COR-L47 (cell line): ENCODE measurements at regions not wholly inside any gene's neighbourhood (a gene's known extent, or its start where the extent isn't known, plus 50 kb on each side); places are given as distances from the start of the nearest gene placed in this dataset.
A peak's percentile ranks its signal among the peaks of the same experiment; 100 is the strongest.
"Not testable (repeated sequence)": the region's sequence is repeated elsewhere in the genome, so short reads cannot be mapped to it uniquely, and the experiment has no call there.

Experiments used
- DNase-seq: peaks from one replicate; lab custom pipeline; 2025; lab: John Stamatoyannopoulos, UW

DNA sequence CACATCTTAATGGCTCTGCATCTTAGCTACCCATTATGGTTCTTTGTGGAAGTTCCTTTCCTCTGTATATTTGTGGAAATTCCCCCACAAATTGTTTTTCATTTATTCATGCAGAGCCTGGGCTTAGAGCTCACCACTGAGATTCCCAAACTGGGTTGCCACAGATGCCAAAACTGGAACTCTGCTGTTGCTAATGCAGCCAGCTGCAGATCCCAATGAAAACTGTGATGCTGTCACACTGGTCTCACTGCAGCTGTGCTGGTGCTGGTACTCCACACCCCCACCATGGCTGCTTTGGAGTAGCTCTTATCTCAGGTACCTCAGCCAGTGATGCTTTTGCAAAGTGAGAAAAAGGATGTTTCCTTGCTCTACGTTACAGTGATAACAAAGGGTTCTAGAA is 87.7 kb downstream of the DCK start:
- no peak for DNase-seq

DNA sequence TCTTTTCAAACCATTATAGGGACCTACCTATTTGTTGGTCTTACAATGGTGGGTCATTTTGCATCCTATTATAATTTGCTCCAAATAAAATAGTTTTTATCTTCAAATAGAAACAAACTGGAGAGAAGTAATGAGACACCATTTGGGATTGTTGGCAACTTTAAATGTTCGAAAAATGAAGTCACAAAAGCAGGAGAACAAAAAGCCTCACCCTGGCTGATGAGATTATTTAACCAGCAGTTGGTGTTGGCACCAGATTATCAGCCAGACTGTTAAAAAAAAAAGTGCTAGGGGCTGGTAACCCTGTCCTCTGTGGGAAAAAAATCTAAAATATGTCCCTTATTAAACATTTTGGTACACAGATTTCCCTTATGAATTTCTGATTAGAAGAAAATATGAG is 100.3 kb downstream of the DCK start:
- no peak for DNase-seq

DNA sequence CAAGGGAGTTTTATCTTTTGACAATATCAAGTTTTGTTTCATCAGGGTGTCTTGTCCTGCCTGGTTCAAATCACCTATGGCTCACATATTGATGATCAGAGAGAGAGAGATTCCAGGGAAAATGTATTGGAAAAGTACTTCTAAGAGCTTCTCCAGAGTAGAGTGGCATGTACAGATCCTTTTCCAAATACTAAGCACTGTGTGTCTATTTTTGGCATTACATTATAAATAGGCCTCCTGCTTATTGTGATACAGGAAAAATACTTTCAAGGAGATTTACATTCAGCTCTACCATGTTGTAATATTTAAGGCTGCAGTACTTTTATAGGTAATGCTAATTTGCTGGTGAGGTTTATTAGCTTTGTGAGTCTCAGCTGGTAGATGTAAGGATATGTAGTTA is 100.8 kb downstream of the DCK start:
- no peak for DNase-seq

DNA sequence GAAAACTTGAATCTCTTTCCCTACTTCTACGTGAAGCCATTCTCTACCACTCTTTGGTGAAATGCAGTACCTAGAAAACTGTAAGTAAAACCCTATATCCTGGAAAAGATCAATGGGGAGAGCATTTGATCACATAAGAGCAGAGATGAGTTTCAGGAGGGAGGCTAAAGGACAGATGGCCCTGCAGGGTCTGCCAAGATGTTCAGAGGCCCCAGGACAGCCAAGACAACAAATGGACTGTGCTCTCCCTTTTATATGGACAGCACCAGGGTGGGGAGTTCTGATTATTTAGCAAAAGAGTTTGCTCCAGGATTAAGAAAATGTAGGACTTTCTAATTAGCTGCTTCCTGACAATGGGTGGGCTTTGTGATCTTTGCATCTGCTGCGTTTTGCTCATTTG is 101.7 kb downstream of the DCK start:
- no peak for DNase-seq

DNA sequence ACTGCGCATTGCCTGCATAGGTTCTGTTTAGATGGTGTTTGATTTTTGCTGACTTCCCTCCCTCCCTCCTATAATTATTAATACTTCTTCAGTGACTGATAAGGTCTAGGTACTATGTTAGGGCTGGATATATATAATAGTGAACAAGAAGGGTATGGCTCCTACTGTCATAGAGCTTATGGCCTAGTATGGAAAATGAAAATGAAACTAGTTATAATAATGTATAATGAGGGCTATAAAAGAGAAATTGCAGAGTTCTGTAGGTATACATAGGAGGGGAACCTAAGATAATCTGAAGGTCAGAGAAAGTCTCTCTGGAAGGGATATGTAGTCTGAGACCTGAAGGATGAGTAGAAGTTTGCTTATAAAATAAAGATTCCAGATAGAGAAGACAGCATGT is 102.1 kb downstream of the DCK start:
- DNase-seq: no peak

DNA sequence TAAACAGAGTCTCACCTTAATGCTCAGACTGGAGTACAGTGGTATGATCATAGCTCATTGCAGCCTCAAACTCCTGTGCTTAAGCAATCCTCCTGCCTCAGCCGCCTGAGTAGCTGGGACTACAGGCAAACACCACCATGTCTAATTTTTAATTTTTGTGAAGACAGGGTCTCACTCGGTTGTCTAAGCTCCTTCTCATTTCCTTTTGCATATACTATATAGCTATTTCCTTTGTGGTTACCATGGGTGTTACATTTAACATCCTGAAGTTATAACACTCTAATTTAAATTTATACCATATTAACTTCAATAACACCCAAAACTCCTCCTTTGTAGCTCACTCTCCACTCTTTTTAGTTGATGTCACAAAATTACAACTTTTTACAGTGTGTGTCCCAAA is 114.3 kb downstream of the DCK start:
- no peak for DNase-seq

DNA sequence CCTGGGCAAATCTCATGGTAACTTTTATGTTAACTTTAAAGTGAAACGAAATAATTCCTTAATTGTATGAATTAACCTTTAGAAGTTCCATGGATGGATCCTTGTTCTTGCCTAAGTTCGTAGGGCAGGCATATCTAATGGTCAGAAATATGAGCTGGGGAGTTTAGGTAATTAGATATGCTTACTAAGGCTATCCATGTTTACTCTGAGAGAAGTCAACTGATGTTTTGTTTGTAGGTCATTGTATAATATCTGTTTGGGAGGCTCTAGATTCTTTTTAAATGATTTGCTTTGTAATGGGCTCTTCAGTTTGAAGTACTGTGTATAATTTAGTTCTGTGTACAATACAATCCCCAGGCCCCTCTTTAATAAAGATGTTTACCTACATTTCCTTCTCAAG is 117.0 kb downstream of the DCK start:
- DNase-seq: no peak

DNA sequence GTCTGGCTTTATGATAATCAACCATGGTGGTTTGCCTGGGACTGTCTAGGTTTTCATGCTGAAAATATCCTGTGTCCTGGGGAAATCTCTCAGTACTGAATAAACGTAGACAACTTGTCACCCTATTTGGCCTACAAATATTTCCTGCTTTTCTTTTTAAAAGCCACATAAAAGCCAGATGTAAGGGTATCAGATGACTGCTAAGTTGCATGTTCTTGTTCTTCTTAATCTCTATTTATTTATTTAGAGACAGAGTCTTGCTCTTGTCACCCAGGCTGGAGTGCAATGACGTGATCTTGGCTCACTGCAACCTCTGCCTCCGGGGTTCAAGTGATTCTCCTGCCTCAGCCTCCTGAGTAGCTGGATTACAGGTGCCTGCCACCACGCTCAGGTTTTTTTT is 117.7 kb downstream of the DCK start:
- not testable (repeated sequence) for DNase-seq

DNA sequence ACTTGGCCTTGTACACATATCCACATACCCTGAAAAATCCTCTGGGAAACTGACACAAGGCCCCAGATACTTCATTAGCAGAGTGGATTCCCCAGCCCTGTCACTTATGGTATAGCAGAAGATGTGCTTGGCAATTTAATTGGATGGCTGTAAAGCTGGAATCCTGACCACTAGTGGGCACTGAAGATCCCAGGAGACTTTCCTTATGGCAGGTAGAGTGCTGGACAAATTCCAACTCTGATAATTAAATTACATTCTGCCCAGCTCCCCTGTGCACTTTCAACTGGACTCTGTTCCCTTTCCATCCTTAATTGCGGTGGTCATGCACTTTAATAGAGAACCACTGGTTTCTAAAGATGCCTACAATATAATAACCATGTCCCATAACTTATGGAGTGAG is 119.8 kb downstream of the DCK start:
- DNase-seq: peak; percentile 17

DNA sequence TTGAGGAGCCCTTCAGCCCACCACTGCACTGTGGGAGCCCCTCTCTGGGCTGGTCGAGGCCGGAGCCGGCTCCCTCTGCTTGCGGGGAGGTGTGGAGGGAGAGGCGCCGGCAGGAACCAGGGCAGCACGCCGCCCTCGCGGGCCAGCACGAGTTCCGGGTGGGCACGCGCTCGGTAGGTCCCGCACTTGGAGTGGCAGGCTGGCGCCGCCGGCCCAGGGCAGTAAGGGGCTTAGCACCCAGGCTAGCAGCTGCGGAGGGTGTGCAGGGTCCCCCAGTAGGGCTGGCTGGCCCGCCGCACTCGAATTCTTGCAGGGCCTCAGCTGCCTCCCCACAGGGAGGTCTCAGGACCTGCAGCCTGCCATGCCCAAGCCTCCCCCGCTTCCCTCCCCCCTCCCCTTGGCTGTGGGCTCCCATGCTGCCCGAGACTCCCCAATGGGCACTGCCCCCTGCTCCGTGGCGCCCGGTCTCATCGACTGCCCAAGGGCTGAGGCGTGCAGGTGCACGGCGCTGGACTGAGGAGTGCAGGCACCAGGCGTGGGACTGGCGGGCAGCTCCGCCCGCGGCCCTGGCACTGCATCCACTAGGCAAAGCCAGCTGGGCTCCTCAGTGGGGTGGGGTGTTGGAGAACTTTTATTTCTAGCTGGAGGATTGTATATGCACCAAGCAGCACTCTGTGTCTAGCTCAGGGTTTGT is 127.5 kb downstream of the DCK start:
- DNase-seq: no peak

DNA sequence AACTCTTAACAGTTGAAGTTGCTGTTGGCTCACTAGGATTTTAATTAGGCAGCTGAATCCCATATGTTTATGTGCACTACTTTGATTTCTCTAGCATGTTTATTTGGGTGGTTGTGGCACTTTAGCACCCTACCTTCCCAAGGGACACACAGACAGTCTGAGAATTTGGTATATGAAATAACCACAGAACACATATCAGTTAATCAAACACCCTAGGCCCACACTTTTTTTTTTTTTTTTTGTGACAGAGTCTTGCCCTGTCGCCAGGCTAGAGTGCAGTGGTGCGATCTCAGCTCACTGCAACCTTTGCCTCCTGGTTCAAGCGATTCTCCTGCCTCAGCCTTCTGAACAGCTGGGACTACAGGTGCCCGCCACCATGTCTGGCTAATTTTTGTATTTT is 130.5 kb downstream of the DCK start:
- DNase-seq: no peak

DNA sequence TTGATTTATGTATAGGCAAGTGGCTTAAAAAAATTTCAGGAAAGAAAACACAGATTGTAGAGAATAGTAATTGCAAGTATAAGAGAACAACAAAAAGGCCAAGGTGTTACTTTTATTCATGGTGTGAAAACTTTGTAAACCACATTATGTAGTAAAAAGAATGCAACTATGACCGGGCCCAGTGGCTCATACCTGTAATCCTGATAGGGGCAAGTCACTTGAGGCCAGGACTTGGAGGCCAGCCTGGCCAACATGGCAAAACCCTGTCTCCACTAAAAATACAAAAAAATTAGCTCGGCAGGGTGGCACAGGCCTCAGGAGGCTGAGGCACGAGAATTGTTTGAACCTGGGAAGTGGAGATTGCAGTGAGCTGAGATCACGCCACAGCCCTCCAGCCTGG is 131.7 kb downstream of the DCK start:
- DNase-seq: no peak

DNA sequence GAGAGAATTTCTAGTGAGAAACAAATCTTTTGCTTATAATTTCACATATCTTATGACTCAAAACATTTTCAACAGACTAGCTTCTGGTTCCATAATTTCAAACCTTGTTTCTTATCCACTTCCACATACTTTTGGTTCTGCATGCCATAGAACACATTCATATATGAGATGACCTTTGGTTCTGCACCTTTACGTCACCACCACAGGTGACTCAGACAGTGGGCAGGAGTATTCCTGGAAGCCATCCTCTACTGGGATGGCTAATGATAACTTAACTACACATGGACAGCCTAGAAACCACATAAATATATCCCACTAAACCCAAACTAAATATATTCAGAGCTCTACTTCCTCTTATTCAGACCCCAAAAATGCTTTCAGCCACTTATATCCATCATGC is 133.3 kb downstream of the DCK start:
- DNase-seq: no peak

DNA sequence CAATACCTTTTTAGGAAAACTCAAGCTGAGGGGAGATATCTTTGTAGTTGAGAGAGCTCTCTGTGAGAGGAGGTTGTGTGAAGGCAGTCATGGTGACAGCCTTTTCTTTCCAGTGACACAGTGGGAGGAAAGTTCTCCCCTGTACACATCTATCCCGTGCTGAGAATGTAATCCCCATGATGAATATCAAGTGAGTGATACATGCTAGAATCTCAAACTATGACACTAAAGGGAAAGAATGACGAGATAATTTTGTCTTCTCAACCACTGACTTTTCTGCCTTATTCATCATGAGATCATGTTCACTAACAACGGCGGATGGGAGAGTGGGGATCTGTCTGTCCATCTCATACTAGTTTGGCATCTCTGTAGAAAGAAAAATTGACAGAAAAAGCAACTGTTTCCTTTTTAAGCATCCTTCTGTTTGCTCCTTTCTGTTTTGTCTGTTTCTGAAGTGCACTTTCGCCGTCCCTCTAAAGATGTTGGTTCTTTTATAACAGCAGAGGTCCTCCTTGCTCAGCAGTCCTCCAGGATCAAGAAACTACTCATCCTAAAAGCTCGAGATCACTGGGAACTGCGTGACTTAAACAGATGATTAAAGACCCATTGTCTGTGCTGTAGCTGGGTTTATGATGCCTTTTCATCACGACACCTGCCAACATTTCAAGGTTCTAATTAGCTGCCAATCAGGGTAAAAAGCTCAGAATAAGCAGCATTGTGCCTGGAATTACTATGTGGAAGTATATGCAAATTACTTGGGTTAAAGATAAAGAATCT is 137.6 kb downstream of the DCK start:
- DNase-seq: peak; percentile 54

DNA sequence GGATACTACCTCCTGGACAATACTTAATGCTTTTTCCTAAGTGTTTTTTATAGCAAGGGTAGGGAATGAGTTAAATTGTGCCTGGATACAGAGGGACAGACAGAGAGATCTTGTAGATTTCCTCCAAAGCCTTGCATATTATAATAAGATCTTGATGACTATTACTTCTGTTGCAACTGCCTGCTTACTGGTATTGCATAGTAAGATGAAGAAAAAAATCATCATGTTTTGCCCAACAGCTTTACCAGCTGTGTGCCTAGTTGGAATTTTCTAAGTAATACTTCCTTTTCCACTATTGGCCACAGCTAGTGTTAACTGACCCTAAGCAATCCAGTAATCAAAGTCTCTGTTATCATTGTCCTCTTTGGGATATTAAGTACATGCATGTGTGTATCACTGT is 139.0 kb downstream of the DCK start:
- DNase-seq: no peak

DNA sequence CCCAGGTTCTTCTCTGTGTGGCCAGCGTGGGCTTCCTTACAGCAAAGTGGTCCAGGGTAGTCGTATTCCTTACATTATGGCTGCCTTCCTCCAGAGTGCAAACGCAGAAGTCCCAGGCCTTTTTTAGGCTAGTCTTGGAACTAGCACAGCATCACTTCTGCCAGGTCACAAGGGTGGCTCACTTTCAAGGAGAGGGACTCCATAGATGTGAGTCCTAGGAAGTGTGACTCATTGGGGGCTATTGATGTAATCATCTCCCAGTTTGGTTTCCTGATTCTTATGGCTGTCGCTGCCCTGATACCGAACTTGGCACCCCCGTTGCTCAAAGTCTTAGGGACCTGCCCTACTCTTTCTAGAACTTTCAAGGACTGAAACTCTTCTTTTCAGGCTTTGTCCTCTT is 140.0 kb downstream of the DCK start:
- no peak for DNase-seq

DNA sequence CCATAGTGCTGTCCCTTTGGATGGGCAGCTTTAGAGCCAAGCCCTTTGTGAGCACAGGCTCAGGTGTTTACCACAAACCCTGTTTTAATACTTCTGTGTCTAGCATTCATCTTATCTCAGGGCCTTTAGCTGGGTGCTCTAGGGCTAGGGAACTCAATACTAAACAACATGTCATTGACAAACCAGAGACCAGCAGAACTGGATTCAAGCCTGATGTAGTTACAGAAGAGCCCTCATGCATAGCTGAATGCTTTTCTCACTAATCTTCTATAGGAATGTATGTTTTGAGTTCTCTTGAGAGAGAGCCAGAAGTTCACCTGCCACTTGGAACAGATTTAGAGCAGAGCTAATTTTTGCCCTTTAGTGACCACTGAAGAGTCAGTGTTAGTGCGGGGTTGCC is 142.6 kb downstream of the DCK start:
- DNase-seq: no peak

DNA sequence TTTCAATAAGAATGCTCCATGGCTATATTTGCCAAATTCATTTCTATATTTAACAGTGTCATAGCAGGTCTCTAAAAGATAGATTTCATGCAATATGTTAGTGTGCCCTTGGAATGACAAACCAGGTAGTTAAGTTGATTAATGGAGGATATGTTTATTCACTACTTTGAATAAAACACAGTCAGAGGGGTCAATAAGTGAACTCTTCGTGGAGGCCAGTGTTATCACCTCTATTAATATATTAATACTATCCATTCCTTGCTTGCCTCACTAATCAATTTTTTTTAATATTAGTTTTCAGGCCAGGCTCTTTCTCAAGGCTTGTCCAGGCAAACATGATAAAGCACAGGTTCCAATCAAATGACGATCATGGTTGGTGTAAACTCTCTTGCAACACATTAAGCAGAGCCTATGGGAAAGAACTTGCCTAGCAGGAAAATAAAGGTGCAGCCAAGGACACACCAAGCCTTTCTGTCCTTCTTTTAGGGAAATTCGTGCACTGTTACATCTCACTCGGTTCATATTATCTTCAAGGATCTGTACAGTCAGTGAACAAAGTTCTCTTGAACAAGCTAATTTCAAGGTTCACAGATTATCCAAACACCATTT is 144.7 kb downstream of the DCK start:
- no peak for DNase-seq

DNA sequence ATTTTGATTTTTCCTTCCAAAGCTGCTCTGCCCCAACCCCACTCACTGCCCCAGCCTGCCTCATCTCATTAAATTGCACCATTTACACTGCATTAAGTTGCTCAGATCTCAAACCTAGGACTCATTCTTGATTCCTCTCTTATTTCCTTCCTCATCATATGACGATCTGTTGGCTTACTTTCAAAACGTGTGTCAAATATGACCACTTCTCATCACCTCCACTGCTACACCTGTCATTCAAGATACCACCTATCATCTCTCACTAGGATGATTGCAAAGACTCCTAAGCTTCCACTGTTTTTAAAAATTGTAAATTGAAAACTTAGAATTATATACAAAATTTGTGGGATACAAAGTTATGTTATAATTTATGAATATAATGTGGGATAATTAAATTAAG is 147.1 kb downstream of the DCK start:
- no peak for DNase-seq

DNA sequence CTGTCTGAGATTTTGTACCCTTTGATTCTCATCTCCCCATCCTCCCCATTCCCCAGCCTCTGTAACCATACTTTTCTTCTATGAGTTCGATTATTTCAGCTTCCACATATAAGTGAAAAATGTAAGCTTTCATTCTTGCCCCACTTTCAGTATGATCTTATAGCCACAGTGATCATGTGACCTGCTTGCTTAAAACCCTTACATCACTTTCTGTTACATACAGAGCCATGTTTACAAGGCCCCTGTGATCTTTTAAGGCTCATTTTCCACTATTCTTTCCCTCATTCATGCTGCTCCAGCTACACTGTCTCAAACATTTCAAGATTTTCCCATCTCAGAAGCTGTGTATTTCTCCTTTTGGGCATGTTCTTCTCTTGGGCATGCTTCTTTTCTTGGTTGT is 147.7 kb downstream of the DCK start:
- DNase-seq: no peak

DNA sequence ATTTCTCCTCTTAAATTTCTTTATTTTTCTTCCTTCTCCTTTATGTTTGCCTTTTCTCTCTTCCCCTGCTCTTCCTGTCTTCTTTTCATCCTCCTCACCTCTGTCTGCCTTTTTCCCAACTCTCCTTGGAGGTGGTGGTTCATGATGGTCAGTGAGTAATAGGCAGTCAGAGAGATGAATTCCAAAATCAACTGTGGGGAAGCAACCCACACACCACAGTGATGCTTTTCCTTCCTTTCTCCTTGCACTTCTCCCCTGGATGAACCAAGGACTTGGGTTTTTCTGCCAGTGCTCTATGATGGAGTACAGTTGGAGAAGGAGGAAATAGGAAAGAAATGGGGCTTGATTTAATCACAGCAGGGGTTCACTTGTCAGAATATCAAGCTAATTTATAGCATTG is 153.8 kb downstream of the DCK start:
- DNase-seq: no peak

DNA sequence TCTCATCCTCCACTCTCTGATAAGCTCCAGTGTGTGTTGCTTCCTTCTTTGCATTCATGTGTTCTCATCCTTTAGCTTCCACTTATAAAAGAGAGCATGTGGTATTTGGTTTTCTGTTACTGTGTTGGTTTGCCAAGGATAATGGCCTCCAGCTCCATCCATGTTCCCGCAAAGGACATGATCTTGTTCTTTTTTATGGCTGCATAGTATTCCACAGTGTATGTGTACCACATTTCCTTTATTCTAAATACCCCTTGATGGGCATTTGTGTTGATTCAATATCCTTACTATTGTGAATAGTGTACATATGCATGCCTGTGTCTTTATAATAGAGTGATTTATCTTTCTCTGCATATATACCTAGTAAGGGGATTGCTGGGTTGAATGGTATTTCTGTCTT is 155.1 kb downstream of the DCK start:
- DNase-seq: no peak

DNA sequence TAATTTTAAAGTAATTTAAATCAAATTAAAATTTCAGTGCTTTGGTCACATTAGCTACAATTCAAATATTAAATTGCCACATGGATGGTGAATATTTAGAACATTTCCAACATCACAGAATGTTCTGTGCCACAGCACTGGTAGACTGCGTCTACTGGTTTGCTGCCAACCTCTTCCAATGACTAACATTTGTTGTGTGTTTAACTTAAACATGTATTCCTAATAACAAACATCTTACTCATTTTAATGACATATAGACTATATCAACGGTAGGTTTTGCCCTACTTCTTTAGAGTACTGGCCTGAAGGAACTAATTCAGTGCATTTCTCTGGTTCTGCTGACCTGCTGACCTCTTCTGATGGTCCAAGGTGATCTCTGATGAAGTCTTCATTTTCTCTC is 157.6 kb downstream of the DCK start:
- no peak for DNase-seq

DNA sequence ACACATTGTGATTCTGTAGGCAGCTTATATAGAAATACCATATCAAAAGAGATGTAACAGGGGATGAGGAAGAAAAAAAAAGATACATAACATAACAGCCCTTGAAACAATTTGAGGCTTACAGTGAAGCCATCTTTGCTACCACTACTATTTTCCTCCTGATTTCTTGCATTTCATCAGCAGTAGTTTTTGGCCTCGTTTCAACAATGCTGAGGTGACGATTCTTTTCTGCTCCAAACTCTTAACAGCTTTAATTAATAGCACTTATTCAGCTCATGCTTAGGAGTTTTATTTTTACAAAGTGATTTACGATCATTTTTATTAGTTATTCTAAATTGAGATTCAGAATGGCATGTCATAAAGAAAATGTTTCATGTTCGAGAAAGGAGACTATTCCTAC is 163.2 kb downstream of the DCK start:
- no peak for DNase-seq
